HG03378 (cell line): ENCODE measurements at regions not wholly inside any gene's neighbourhood (a gene's known extent, or its start where the extent isn't known, plus 50 kb on each side); places are given as distances from the start of the nearest gene placed in this dataset.
A peak's percentile ranks its signal among the peaks of the same experiment; 100 is the strongest.
"Not testable (repeated sequence)": the region's sequence is repeated elsewhere in the genome, so short reads cannot be mapped to it uniquely, and the experiment has no call there.

ENCODE experiments used
- ATAC-seq: cut with Tn5 transposase; IDR thresholded peaks from one replicate; pipeline ENCODE4 v1.9.1; 2021; ENCODE audit warnings: mild to moderate bottlenecking, moderate library complexity; ENCODE audit not compliant: unreplicated experiment

- ATAC-seq: not testable (repeated sequence)
Observed at GRCh38 chr6:120931520-120932180, 402.6 kb downstream of the TBC1D32 start.

- not testable (repeated sequence) for ATAC-seq
Observed at GRCh38 chr6:120930500-120930899, 403.8 kb downstream of the TBC1D32 start.

GRCh38 chr6:120924214-120924613 lies 410.1 kb downstream of the TBC1D32 start:
- ATAC-seq: no peak

GRCh38 chr6:120918137-120918536 lies 416.1 kb downstream of the TBC1D32 start:
- ATAC-seq: no peak

- no peak for ATAC-seq
Observed at GRCh38 chr6:120916844-120917243, 417.4 kb downstream of the TBC1D32 start.

GRCh38 chr6:120913486-120913885 lies 420.8 kb downstream of the TBC1D32 start:
- ATAC-seq: no peak

- ATAC-seq: no peak
Observed at GRCh38 chr6:120908767-120909166, 425.5 kb downstream of the TBC1D32 start.

- ATAC-seq: no peak
Observed at GRCh38 chr6:120903836-120904235, 430.4 kb downstream of the TBC1D32 start.

- no peak for ATAC-seq
Observed at GRCh38 chr6:120899932-120900331, 434.3 kb downstream of the TBC1D32 start.

- ATAC-seq: peak; percentile 93
Observed at GRCh38 chr6:120894077-120894476, 440.2 kb downstream of the TBC1D32 start.

- no peak for ATAC-seq
Observed at GRCh38 chr6:120876931-120877330, 457.3 kb downstream of the TBC1D32 start.

GRCh38 chr6:120876424-120876823 lies 457.9 kb downstream of the TBC1D32 start:
- ATAC-seq: peak; percentile 57

GRCh38 chr6:120875900-120876299 lies 458.4 kb downstream of the TBC1D32 start:
- peak; percentile 44 for ATAC-seq

- ATAC-seq: no peak
Observed at GRCh38 chr6:120874422-120874821, 459.9 kb downstream of the TBC1D32 start.

GRCh38 chr6:120873125-120873865 lies 461.0 kb downstream of the TBC1D32 start:
- no peak for ATAC-seq

- no peak for ATAC-seq
Observed at GRCh38 chr6:120872262-120872578, 462.1 kb downstream of the TBC1D32 start.

- ATAC-seq: no peak
Observed at GRCh38 chr6:120871416-120872261, 462.6 kb downstream of the TBC1D32 start.

- no peak for ATAC-seq
Observed at GRCh38 chr6:120869397-120869796, 464.9 kb downstream of the TBC1D32 start.

GRCh38 chr6:120857422-120857821 lies 476.9 kb downstream of the TBC1D32 start:
- no peak for ATAC-seq

- no peak for ATAC-seq
Observed at GRCh38 chr6:120854583-120854982, 479.7 kb downstream of the TBC1D32 start.

- ATAC-seq: no peak
Observed at GRCh38 chr6:120853489-120853888, 480.8 kb downstream of the TBC1D32 start.
